DND-41 (cell line): ENCODE measurements at regions not wholly inside any gene's neighbourhood (a gene's known extent, or its start where the extent isn't known, plus 50 kb on each side); places are given as distances from the start of the nearest gene placed in this dataset.

Experiments
- ATAC-seq: fragments of 200-7000 bp; cut with Tn5 transposase; 3 replicates; pipeline ENCODE4 v1.9.1; 2021; ENCODE audit warnings: low read depth; ENCODE audit not compliant: insufficient read depth
- DNase-seq: peaks from one replicate; pipeline ENCODE4 v3.0.0-alpha.2; 2020
- H2AFZ ChIP-seq: 2 replicates; pipeline ENCODE4 v1.6.0; 2012; ENCODE audit warnings: low read depth, low read length
- H3K27ac ChIP-seq: 2 replicates; pipeline ENCODE4 v1.5.1; 2012; ENCODE audit warnings: low read length, inconsistent platforms
- H3K27me3 ChIP-seq: fragments of 200-600 bp; sonication (generic); 2 replicates; pipeline ENCODE4 v1.6.0; 2012; ENCODE audit warnings: low read length, mild to moderate bottlenecking, inconsistent platforms; ENCODE audit not compliant: insufficient read depth, poor library complexity
- H3K36me3 ChIP-seq: 2 replicates; pipeline ENCODE4 v1.5.1; 2012; ENCODE audit warnings: low read length, inconsistent platforms; ENCODE audit not compliant: insufficient read depth
- H3K4me1 ChIP-seq: 2 replicates; pipeline ENCODE4 v1.5.1; 2012; ENCODE audit warnings: mild to moderate bottlenecking, low read length; ENCODE audit not compliant: insufficient read depth
- H3K4me2 ChIP-seq: 2 replicates; pipeline ENCODE4 v1.6.0; 2012; ENCODE audit warnings: mild to moderate bottlenecking, moderate library complexity, low read length, inconsistent platforms; ENCODE audit not compliant: insufficient read depth
- H3K4me3 ChIP-seq, 2 experiments: fragments of 200-600 bp in 1 of 2; shearing (Covaris generic) in 1 of 2; 2 replicates each; pipeline ENCODE4 v1.5.1; 2012 to 2016; ENCODE audit warnings: inconsistent platforms in 2 of 2, low read length in 2 of 2, mild to moderate bottlenecking in 2 of 2, low read depth in 1 of 2, moderate library complexity in 1 of 2
- H3K79me2 ChIP-seq: 2 replicates; pipeline ENCODE4 v1.6.0; 2012; ENCODE audit warnings: low read length, inconsistent platforms; ENCODE audit not compliant: insufficient read depth
- H3K9ac ChIP-seq: 2 replicates; pipeline ENCODE4 v1.6.0; 2012; ENCODE audit warnings: low read depth, mild to moderate bottlenecking, inconsistent platforms, low read length, moderate library complexity
- H3K9me3 ChIP-seq: 2 replicates; pipeline ENCODE4 v1.5.1; 2012; ENCODE audit warnings: low read length, moderate library complexity, mild to moderate bottlenecking, inconsistent platforms; ENCODE audit not compliant: insufficient read depth, severe bottlenecking
- H4K20me1 ChIP-seq: 2 replicates; pipeline ENCODE4 v1.6.0; 2012; ENCODE audit warnings: low read length; ENCODE audit not compliant: insufficient read depth
- EZH2 ChIP-seq: IDR thresholded peaks from 3 replicates; pipeline ENCODE4 v1.6.1; 2012; ENCODE audit warnings: borderline replicate concordance, low read depth, mild to moderate bottlenecking, moderate library complexity, low read length, inconsistent platforms; ENCODE audit not compliant: severe bottlenecking
- TF ChIP-seq, protein P1 (sequence below): IDR thresholded peaks from 2 replicates; pipeline ENCODE4 v1.5.1; 2012; ENCODE audit warnings: borderline replicate concordance, low read length, moderate library complexity, mild to moderate bottlenecking; ENCODE audit not compliant: poor library complexity, severe bottlenecking; ENCODE audit errors: extremely low read depth

DNA sequence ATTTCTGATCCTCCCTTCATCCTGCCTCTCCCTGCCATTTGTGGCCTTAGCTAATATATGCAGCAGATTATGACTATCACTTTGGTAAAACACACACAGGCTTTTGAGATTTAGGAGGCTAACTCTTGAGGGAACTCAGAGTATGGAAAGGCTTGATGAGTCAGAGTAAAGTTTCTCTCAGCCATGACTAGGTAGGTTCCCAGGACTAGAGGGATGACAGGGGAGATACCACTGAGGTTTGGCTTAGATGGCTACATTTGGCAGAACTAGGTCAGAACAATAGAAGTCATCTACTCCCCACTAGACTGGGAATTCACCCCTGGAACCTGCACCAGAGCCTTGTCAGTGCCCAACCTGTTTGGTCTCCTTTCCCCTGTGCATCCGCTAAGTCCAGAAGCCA is 585.7 kb downstream of the TLL1 start:
- Histone ChIP-seq H3K27me3 (no peaks in the 10 kb centered on the region), H3K79me2 (no peaks in the 10 kb centered on the region), H3K4me1 (no peaks in the 10 kb centered on the region), H3K4me2 (no peak overlapping the region), H3K36me3 (no peaks in the 10 kb centered on the region), H3K9ac (no peak overlapping the region), H3K4me3 (no peak overlapping the region), H3K9me3 (no peaks in the 10 kb centered on the region), H4K20me1 (no peaks in the 10 kb centered on the region), H2AFZ (no peak overlapping the region), H3K27ac (no peak overlapping the region)
- no peak for TF ChIP-seq EZH2
- TF ChIP-seq, protein P1, sequence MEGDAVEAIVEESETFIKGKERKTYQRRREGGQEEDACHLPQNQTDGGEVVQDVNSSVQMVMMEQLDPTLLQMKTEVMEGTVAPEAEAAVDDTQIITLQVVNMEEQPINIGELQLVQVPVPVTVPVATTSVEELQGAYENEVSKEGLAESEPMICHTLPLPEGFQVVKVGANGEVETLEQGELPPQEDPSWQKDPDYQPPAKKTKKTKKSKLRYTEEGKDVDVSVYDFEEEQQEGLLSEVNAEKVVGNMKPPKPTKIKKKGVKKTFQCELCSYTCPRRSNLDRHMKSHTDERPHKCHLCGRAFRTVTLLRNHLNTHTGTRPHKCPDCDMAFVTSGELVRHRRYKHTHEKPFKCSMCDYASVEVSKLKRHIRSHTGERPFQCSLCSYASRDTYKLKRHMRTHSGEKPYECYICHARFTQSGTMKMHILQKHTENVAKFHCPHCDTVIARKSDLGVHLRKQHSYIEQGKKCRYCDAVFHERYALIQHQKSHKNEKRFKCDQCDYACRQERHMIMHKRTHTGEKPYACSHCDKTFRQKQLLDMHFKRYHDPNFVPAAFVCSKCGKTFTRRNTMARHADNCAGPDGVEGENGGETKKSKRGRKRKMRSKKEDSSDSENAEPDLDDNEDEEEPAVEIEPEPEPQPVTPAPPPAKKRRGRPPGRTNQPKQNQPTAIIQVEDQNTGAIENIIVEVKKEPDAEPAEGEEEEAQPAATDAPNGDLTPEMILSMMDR = no peak
- ATAC-seq (no peak), DNase-seq (no peak)

DNA sequence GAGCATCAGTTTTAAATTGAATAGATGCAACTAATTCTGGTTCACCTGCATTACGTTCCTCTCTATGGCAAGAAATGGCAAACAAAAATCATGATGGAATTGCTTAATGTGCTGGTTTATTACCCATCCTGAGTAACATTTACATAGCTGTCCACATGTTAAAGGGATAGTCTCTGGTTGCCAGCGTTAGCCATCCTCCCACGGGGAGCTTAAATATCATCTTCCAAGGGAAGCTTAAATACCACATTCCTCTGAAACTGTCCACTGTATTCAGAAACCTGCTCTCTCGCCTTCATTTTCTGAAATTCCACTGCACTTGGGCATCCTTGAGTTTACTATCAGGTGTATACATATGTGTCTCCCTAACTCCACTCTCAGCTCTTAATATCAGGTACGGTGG is 586.6 kb downstream of the TLL1 start:
- no peak overlapping the region for H2AFZ ChIP-seq
- H3K9ac ChIP-seq = no peak overlapping the region
- no peaks in the 10 kb centered on the region for H3K79me2 ChIP-seq
- DNase-seq = no peak
- TF ChIP-seq EZH2 = no peak
- TF ChIP-seq, protein P1 = no peak
- H4K20me1 ChIP-seq = no peaks in the 10 kb centered on the region
- no peaks in the 10 kb centered on the region for H3K27me3 ChIP-seq
- no peaks in the 10 kb centered on the region for H3K9me3 ChIP-seq
- ATAC-seq = no peak
- H3K4me2 ChIP-seq = no peak overlapping the region
- H3K4me1 ChIP-seq = no peaks in the 10 kb centered on the region
- no peak overlapping the region for H3K27ac ChIP-seq
- H3K36me3 ChIP-seq = no peaks in the 10 kb centered on the region
- no peak overlapping the region for H3K4me3 ChIP-seq

DNA sequence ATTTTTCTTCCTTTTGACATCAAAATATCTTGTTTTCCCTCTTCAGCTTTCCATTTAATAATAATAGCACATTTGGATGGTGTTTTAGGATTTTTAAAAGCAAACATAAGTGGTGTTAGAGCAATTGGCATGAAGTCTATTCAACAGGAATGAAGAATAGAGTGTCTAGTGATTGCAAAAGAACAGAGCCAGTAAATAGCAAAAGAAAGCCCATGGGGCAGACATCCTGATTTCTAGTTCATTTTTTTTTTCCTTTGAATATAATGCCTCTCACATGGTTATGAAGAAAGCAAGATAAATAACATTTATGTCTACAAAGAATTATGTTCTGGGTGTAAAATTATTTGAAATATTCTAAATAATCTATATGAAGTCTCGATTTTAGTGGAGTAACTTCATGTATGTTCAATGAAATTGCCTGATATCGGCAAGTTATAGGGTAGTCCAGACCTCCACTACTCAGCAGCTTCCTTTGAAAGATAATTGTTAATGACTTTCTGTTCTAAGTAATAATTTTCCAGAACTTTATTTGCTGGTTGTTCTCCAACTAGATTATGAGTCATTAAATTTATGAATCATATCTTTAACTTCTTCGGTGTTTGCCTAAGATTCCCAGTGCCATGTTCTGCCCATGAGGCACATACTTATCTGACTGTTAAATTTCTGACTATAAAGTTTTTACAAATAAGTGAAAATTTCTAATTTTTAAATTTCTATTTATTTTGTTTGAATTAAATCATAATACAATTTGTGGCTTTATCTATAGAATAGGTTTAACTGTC is 587.9 kb downstream of the TLL1 start:
- H2AFZ ChIP-seq = no peak overlapping the region
- H3K9me3 ChIP-seq = no peaks in the 10 kb centered on the region
- no peak overlapping the region for H3K4me3 ChIP-seq
- H3K9ac ChIP-seq = no peak overlapping the region
- H3K36me3 ChIP-seq = no peaks in the 10 kb centered on the region
- H3K4me2 ChIP-seq = no peak overlapping the region
- H3K27me3 ChIP-seq = no peaks in the 10 kb centered on the region
- H4K20me1 ChIP-seq = no peaks in the 10 kb centered on the region
- no peaks in the 10 kb centered on the region for H3K4me1 ChIP-seq
- H3K79me2 ChIP-seq = no peaks in the 10 kb centered on the region
- no peak overlapping the region for H3K27ac ChIP-seq
- DNase-seq (no peak), ATAC-seq (no peak)
- TF ChIP-seq EZH2 = no peak
- TF ChIP-seq, protein P1 = no peak
